NCI-H1092 (cell line): ENCODE measurements at regions not wholly inside any gene's neighbourhood (a gene's known extent, or its start where the extent isn't known, plus 50 kb on each side); places are given as distances from the start of the nearest gene placed in this dataset.
"Not testable (repeated sequence)": the region's sequence is repeated elsewhere in the genome, so short reads cannot be mapped to it uniquely, and the experiment has no call there.

ENCODE experiments used
- DNase-seq: peaks from one replicate; lab custom pipeline; 2025; lab: John Stamatoyannopoulos, UW

DNA sequence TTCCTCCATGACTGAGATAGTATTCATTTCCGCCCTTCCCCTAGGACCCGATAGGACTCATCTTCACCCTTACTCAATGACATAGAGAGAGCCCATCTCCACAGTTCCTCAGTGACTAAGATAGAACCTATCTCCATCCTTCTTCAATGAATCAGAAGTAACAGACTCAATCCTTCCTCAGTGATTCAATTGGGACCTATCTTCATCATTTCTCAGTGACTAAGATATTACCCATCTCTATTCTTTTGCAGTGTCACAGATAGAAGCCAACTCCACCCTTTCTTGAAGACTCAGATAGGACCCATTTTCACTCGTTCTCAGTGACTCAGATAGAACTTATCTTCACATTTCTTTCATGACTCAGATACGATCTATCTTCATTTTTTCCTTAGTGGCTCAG, 164.6 kb downstream of the FBXO4 start:
- DNase-seq: no peak

DNA sequence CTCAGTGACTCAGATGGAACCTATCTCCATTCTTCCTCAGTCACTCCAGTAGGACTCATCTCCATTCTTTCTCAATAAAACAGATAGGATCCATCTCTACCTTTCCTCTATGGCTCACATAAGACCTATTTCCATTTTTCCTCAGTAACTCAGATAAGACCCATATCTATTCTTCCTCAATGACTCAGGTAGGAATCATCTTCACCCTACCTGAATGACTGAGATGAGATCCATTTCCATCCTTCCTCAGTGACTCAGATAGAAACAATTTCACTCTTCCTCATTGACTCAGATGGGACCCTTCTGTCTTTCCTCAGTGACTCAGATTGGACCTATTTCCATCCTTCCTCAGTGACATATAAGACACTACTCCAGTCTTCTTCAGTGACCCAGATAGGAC, 165.1 kb downstream of the FBXO4 start:
- DNase-seq: no peak

DNA sequence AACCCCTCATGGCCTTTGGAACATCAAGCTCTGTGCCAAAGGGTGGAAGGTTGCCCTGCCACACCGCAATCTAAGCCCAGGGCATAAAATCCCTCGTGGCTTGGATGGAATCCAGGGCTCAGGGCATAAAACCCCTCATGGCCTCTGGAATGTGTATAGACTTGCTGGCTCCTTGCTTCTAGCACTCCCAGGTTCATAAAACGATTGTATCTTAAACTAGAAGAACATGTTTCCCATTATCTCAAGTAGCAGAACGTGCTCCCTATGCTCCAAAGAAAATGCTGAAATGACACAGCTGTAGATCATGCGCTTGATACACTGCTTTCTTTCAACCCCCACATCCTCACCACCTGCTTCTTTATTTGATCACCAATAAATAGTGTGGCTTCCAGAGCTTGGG, 174.8 kb downstream of the FBXO4 start:
- DNase-seq: not testable (repeated sequence)

DNA sequence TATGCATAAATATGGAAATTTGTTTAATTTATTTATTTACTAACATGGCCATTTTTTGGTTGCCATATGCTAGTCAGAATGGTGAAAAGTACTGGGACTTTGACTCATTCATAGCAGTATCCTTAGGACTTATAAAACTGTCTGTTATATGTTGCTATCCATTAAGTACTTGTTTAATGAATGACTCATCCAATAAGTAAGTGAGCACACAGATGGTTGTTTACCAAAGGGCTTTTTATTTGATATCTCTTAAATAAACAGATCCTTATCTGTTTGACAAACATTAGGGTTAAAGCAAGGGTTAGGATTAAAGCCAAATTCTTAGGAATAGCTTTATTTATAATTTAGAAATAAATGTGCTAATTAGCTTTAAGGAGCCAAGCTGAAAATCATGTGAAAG, 183.4 kb downstream of the FBXO4 start:
- no peak for DNase-seq

DNA sequence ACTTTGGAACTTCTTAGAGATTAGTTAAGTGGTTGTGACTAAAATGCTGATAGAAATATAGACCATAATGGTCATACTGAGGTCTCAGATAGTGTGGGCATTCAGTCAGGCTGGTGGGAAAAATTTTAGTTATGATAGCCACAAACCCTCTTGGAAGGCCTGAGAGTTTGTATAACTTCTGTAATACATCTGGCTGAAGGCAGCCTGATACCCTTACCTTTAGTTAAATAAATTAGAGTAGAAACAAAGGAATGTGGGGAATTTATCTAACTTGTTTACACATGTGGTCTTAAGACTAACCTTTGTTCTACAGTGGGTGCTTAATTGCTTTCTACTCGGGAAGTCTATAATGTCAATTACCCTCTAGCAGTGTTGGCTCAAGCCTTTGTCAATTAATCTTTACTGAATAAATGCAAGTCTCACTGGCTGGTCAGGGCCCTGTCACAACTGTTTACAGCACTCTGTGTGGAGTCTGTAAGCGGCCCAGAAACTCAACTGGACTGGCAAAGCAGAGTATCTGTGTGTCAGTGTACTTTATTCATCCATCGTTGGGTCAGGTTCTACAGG, 184.0 kb downstream of the FBXO4 start:
- DNase-seq: no peak

DNA sequence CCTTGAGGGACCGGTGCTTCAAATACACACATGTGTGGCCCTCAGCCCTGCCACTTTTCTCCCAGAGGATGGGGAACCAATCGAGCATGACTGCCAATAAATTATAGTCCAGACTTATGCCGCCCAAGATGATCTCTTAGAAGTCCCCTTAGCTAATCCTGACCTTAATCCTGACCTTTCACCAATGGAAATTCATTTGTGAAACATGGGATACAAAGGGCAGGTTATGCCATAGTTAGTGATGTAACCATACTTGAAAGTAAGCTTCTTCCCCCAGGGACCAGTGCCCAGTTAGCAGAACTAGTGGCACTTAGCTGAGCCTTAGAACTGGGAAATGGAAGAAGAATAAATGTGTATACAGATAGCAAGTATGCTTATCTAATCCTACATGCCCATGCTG, 190.6 kb downstream of the FBXO4 start:
- not testable (repeated sequence) for DNase-seq

DNA sequence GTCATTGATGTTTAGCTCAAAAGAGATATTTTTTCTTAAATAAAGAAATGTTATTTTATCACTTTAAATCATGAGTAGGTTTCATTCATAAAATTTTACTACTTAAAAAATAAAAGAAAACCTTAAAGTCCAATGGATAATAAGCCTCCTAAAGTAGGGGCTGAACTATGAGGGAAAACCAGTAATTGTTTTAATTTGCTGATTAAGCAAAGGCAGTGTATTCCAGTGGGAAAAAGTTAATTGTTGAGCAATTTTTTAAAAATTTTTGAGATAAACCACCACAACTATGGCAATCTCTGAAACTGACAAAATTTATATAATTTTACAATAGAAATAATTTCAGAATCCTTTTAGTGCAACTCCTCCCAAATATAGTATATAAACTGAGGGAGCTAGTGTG, 195.0 kb downstream of the FBXO4 start:
- no peak for DNase-seq

DNA sequence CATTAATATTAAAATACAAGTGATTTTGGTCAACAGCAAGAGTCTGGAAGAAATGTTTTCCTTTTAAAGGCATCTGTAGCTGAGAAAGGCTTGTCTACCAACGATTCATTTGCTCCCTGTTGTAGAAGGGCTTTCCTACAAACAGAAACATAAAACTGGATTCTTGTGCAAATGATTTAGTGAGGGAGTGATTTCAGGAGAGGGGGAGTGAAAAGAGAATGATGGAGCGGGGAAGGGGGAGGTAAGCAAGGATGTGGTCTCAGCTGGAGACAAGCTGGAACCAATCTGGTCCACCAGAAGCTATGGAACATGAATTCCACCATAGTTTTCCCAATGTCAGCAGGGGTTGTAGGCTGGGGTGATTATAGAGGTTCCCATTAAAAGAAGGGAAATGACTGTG, 196.3 kb downstream of the FBXO4 start:
- no peak for DNase-seq

DNA sequence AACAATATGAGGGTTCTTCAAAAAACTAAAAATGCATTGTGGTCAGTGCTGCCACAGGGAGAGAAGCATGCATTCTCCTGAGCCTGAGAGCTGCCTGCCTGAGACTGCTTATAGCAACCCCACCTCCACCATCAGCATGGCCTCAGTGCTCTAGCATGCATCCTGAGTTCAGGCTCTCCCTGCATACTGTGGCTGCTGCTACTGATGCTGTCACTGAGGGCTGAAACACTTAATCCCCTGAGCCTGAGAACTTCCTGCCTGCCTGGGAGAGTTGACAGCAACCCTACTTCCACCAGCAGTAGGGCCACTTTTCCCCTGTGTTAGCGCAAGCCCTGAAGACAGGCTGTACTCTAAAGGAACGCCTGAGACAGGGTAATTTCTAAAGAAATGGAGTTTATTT, 206.0 kb downstream of the FBXO4 start:
- no peak for DNase-seq

DNA sequence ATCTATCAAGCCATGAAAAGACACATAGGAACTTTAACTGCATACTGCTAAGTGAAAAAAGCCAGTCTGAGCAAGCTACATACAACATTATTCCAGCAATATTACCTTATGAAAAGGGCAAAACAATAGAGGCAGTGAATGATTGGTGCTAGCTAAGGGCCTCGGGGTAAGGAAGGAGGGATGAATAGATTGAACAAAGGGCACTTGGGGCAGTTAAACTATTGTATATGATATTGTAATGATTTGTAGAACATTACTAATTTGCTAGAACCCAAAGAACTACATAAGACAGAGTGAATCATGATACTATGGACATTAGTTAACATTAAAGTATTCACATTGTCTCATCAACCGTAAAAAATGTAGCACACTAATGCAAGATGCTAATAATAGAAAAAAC, 218.3 kb downstream of the FBXO4 start:
- DNase-seq: no peak

DNA sequence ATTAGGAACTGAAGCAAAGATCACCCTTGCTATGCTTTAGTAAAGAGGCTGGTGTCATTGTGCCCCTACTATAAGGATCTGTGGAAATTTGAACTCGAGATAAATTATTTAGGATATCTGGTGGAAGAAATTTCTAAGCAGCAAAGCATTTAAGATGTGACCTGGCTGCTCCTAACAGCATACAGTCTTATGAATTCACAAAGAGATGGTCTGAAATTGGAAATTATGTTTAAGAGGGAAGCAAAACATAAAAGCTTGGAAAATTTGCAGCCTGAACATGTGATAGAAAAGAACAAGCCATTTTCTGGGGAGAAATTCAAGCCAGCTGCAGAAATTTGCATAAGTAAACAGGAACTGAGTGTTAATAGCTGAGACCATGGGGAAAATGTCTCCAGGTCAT, 223.7 kb downstream of the FBXO4 start:
- no peak for DNase-seq

DNA sequence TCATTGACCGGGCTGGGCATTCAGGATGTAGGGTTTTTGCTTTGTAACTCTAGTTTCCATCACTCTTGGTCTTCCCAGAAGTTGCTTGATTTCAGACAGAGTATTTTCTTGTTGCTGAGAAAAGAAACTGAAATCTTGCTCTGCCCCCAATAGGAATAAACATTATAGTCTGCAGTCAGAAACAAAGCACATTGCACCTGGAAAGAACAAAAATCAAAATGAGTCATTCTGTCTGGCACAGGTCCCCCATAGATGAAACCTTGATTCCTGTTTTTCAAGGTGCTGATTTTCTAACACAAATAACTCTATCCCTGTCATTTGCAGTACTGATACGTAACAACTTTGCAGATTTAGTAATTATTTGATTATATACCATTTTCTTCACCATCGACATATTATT, 232.1 kb downstream of the FBXO4 start:
- DNase-seq: no peak

DNA sequence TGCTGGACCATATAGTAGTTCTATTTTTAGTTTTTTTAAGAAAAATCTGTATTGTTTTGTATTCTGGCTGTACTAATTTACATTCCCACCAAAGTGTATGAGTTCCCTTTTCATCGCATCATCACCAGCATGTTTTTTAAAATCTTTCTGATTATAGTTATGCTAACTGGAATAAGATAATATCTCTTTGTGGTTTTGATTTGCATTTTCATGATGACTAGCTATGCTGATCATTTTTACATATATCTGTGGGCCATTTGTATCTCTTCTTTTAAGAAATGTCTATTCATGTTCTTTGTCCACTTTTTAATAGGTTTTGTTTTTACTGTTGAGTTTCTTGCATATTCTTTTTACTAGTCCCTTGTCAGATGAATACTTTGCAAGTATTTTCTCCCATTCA, 238.0 kb downstream of the FBXO4 start:
- DNase-seq: no peak

DNA sequence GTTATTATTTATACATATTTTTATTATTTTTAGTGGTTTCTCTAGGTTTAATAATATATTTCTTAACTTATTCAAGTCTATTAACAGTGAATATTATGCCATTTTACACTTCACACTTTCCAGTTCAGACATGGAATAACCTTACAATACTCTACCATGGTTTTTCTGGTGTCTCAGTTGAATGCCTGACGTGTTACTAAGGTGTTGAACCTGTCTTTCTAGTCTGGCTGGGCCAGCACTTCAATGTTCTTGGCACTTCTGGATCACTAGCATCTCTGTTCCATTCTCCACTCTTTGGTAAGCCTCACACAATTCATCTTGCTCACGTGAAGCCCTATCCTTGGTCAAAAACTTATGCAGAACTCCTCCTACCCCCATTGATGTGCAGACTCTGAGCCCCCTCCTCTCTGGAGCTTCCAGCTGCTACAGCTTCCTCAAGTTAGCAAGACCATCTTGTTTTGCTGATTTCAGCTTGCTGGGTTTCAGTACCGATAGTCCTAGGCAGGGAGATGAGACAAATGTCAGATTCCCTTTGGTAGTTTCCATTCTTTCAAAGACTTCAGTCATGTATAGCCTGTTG, 243.1 kb downstream of the FBXO4 start:
- no peak for DNase-seq

DNA sequence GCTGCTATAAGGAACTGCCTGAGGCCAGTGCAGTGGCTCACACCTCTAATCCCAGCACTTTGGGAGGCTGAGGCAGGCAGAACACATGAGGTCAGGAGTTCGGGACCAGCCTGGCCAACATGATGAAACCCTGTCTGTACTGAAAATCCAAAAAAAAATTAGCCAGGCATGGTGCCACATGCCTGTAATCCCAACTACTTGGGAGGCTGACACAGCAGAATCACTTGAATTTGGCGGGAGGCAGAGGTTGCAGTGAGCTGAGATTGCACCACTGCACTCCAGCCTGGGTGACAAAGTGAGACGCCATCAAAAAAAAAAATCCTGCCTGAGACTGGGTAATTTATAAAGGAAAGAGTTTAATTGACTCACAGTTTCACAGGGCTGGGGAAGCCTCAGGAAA, 247.1 kb upstream of the GHR start:
- DNase-seq: not testable (repeated sequence)

DNA sequence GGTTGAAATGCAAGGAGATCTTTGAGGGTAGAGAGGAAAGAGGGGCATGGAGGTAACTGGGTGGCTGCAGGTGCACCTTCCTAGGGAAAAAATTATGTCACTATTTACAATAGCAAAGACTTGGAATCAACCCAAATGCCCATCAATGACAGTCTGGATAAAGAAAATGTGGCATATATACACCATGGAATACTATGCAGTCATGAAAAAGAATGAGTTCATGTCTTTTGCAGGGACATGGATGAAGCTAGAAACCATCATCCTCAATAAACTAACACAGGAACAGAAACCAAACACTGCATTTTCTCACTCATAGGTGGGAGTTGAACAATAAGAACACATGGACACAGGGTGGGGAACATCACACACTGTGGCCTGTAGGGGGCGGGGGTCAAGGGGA, 243.4 kb upstream of the GHR start:
- DNase-seq: not testable (repeated sequence)

DNA sequence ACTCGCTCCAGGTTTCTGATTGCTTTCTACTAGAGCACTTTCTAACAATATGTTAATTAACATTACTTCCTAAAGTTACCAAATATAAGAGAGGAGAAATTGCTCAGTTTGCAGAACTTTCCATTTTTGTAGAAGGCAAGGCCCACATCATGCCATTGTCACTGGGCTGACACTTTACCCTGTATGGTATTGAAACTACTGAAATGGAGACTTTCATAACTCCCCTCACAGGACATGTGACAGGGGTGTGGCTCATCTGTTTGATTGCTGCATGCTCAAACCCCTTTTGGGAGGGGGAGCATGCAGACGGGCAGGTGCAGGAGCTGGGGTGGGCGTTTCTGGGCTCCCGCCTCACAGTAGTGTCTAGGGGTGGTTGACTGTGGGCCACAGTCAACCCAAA, 206.3 kb upstream of the GHR start:
- no peak for DNase-seq

DNA sequence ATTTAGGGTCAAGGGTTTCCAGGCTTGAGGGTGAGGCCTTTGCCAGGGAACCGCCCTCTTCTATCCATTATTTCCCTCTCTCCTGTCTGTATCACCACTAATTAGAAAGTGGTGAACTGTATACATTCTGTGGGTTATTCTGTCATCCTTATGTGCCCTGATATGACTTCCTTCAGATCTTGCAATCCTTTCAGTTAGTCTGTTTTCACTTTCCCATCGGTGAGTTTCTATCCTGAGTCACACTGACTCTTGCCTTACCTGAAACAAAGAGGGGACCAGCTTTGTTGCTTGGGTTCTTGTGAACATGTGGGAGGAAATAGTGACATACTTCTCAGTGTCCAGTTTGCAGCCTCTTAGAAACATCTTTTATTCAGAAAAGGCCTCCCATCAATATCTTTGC, 205.4 kb upstream of the GHR start:
- no peak for DNase-seq

DNA sequence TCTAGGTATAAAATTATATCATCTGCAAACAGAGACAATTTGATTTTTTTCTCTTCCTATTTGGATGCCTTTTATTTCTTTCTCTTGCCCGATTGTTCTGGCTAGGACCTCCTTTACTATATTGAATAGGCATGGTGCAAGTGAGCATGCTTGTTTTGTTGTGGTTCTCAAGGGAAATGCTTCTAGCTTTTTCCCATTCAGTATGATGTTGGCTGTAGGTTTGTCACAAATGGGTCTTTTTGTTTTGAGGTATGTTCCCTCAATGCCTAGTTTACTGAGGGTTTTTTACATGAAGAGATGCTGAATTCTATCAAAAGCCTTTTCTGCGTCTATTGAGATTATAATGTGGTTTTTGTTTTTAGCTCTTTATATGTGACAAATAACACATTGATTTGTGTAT, 198.2 kb upstream of the GHR start:
- DNase-seq: no peak

DNA sequence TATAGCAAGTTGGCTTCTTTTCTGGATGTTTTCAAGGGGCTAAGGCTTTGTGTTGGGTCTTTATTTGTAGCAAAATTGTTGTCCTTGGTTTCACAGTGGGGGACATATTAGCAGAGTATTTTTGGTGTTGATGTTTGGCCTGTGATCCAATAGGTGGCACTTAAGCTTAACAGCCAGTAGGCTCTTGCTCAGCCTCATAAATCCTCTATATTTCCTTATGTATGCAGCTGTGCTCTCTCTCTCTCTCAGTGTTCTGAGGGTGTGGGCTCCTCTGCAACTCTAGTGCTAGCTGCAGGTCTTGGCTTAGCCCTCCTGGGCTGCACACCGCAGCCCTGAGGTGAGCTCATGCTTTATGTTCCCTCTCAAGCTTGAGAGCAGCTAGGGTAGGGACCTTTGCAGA, 195.0 kb upstream of the GHR start:
- DNase-seq: no peak

DNA sequence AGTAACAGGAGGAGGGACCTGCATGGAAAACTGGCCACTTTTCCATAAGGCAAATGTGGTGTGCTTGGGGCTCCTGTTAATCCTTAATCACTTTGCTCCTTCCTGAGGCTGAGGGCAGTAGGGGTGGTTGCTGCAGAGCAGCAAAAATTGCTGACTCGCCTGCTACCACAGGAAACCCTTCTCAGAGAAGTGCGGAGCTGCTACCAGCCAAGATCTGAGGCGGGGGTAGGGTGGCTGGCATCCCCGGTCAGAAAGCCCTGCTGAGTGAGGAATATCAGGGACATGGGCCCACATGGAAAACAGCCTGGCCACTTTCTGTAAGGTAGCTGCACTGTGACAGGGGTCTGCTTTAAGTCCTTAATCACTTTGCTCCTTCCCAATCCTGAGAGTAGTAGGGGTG, 192.4 kb upstream of the GHR start:
- DNase-seq: no peak

DNA sequence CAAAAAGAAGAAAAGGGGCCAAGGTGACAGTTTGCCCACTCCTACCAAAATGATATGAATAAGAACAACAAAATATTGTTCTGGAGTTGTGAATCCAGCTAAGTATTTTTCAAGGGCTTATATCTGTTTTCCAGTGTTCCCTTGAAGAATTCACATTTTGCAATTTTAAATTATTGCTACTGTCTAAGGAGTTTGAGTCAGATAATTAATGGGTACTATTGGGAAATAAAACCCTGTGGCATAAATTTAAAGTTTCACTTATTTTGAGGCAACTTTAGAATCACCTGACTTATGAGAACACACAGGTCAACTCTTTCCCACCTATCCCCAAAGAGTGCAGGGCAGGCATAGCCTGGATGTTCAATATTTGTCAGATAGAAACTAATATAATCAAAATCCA, 188.0 kb upstream of the GHR start:
- no peak for DNase-seq

DNA sequence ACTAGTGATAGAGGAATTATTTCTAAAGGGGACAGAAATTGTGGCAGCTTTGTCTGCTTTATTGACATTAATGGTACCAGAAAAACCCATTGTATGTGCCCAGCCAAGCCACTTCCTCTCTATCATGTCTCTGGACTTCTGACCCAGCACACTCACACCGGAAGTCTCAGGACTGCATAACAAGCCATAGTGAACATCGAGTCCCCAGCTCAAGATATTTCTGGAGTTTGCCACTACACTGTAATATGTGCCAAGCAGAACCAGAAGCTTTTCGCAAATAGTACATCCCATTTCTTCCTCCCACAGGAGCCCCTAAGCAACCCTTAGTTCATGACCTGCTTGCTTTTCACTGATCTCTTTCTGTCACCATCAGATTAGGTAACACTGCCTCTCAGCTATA, 187.4 kb upstream of the GHR start:
- DNase-seq: no peak

DNA sequence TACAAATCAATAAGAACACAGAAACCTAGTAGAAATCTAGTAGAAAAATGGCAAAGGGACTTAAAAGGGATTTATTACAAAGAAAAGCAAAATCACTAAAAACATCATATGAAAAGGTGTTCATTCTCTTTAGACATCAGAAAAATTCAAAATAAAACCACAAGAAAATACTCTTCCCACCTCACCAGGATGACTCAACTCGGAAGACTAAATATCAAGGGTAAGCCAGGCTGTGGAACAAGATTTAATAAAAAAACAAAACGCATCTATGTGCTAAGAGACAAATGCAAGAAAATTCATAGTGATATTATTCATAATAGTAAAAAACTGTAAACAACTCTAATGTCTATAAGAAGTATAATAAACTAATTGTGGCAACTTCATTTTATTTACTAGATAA, 181.6 kb upstream of the GHR start:
- no peak for DNase-seq

DNA sequence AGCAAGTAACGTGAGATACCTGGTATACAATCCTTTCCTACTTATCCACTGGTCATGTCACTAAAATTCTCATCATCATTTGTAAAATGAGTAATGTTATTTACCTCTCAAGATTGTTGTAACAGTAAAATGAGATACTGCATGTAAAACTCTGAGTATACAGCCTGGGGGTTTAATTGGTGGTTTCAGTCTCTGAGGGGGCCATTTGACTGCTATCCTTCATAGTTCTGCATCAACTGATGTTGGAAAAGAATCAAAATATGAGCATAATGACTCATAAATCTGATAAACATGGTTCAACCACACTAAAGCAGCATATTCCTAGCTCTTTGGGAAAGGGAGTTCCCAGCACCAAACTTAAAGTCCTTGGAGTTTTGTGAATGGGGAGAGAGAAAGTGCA, 181.0 kb upstream of the GHR start:
- DNase-seq: no peak
